Tibial nerve (tissue), 4 donors: ENCODE measurements at regions not wholly inside any gene's neighbourhood (a gene's known extent, or its start where the extent isn't known, plus 50 kb on each side); places are given as distances from the start of the nearest gene placed in this dataset.

Experiments
- DNase-seq, 2 donors: peaks; one replicate each; pipeline ENCODE4 v3.0.0-alpha.2; 2019; ENCODE audit warnings: low spot score in 2 of 2
- H3K27ac ChIP-seq, 4 donors: fragments of 200-600 bp; sonication (generic) in 3 of 4; one replicate each; pipeline ENCODE4 v1.5.1; 2017 to 2019; ENCODE audit warnings: mild to moderate bottlenecking in 1 of 4
- H3K27me3 ChIP-seq, 2 donors: fragments of 200-600 bp; sonication (generic) in 1 of 2; one replicate each; pipeline versions ENCODE4 v1.5.1 to v1.6.0; 2017 to 2019
- H3K36me3 ChIP-seq, 3 donors: fragments of 200-600 bp; sonication (generic); one replicate each; pipeline ENCODE4 v1.5.1; 2018 to 2019
- H3K4me1 ChIP-seq, 4 donors: fragments of 200-600 bp; sonication (generic) in 3 of 4; one replicate each; pipeline ENCODE4 v1.5.1; 2017 to 2019
- H3K4me3 ChIP-seq, 4 donors: fragments of 200-600 bp; sonication (generic) in 3 of 4; one replicate each; pipeline ENCODE4 v1.5.1; 2017 to 2019; ENCODE audit warnings: mild to moderate bottlenecking in 1 of 4, moderate library complexity in 1 of 4
- H3K9me3 ChIP-seq, 4 donors: fragments of 200-600 bp; sonication (generic) in 3 of 4; one replicate each; pipeline ENCODE4 v1.5.1; 2017 to 2019
- EP300 ChIP-seq, 2 donors: sonication (generic); formaldehyde crosslinking; IDR thresholded peaks; one replicate each; pipeline ENCODE4 v1.6.1; 2017; ENCODE audit warnings: antibody characterized with exemption in 2 of 2, mild to moderate bottlenecking in 1 of 2
- POLR2A ChIP-seq, 2 donors: fragments of 450-650 bp; IDR thresholded peaks; one replicate each; pipeline ENCODE4 v1.6.1; 2017; ENCODE audit warnings: antibody characterized with exemption in 2 of 2, mild to moderate bottlenecking in 2 of 2, moderate library complexity in 2 of 2
- WGBS, 2 donors: methylation state at CpG; one replicate each; pipeline ENCODE4 v1.1.5; 2018; 5-methylcytosine and 5-hydroxymethylcytosine counted together
- TF ChIP-seq, protein P1 (sequence below), 5 experiments: fragments of 200-600 bp in 3 of 5; fragments of 450-650 bp in 2 of 5; sonication (generic) in 3 of 5; IDR thresholded peaks; one replicate each; pipeline ENCODE4 v1.5.1; 2016 to 2019; ENCODE audit warnings: antibody characterized with exemption in 5 of 5, mild to moderate bottlenecking in 3 of 5, moderate library complexity in 2 of 5

DNA sequence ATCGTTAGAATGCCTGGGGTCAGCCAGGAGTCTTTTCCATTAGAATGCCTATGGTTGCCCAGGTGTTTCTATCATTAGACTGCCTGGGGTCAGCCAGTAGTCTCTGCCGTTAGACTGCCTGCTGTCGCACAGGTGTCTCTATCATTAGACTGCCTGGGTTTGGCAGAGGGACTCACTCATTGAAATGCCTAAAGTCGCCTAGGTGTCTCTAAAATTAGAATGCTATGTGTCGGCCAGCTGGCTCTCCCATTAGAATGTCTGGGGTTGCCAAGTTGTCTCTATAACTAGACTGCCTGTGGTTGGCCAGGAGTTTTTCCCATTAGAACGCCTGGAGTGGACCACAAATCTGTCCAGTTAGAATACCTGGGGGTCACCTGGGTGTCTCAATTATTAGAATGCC, 2266.5 kb downstream of the TP53TG3F start:
- Histone ChIP-seq H3K4me3 (no peak overlapping the region), H3K9me3 (peaks cover 0 to 95% (median 4%) of the 10 kb centered on the region in 4 donors), H3K27ac (no peak overlapping the region), H3K27me3 (no peaks in the 10 kb centered on the region), H3K36me3 (no peaks in the 10 kb centered on the region), H3K4me1 (no peaks in the 10 kb centered on the region)
- TF ChIP-seq EP300 (IDR thresholded peaks at IDR 0.05) (no peak), POLR2A (IDR thresholded peaks at IDR 0.05) (no peak)
- TF ChIP-seq, protein P1, sequence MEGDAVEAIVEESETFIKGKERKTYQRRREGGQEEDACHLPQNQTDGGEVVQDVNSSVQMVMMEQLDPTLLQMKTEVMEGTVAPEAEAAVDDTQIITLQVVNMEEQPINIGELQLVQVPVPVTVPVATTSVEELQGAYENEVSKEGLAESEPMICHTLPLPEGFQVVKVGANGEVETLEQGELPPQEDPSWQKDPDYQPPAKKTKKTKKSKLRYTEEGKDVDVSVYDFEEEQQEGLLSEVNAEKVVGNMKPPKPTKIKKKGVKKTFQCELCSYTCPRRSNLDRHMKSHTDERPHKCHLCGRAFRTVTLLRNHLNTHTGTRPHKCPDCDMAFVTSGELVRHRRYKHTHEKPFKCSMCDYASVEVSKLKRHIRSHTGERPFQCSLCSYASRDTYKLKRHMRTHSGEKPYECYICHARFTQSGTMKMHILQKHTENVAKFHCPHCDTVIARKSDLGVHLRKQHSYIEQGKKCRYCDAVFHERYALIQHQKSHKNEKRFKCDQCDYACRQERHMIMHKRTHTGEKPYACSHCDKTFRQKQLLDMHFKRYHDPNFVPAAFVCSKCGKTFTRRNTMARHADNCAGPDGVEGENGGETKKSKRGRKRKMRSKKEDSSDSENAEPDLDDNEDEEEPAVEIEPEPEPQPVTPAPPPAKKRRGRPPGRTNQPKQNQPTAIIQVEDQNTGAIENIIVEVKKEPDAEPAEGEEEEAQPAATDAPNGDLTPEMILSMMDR (IDR thresholded peaks at IDR 0.05) = no peak
- DNase-seq = no peak
- WGBS, 2 donors = 77 to 80% methylated on average over 4 to 6 of the region's 6 CpGs

DNA sequence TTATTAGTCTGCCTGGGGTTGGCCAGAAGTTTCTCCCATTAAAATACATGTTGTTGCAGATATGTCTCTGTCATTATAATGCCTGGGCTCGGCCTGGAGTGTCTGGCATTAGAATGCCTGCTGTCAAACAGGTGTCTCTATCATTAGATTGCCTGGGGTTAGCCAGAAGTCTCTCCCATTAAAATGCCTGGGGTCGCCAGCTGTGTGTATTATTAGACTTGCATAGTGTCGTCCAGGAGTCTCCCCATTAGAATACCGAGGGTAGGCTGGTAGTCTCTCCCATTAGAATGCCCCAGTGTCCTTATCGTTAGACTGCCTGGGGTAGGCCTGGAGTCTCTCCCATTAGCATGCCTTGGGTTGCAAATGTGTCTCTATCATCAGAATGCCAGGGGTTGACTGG, 2270.8 kb downstream of the TP53TG3F start:
- no peak for DNase-seq
- H3K27me3 ChIP-seq = no peaks in the 10 kb centered on the region
- H3K4me1 ChIP-seq = no peaks in the 10 kb centered on the region

DNA sequence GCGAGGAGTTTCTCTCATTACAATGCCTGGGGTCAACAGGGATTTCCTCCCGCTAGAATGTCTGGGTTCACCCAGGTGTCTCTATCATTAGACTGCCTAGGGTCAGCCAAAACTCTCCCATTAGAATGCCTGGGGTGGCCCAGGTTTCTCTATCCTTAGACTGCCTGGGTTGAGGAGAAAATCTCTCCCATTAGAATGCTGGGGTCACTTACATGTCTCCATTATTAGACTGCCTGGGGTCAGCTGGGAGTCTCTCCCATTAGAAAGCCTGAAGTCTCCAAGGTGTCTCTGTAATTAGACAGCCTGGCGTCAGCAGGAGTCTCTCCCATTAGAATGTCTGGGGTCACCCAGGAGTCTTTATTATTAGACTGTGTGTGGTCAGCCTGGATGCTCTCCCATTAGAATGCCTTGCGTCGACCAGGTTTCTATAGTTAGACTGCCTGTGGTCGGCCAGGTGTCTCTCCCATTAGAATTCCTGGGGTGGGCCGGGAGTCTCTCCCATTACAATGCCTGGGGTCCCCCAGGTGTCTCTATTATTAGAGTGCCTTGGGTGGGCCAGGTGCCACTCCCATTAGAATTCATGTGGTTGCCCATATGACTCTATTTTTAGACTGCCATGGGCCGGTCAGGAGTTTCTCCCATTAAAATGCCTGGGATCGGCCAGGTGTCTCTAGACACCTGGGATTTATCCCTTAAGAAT, 2272.1 kb downstream of the TP53TG3F start:
- Histone ChIP-seq H3K27me3 (no peaks in the 10 kb centered on the region), H3K27ac (no peak overlapping the region), H3K4me3 (no peak overlapping the region), H3K4me1 (no peaks in the 10 kb centered on the region), H3K9me3 (peaks cover 0 to 95% (median 0%) of the 10 kb centered on the region in 4 donors), H3K36me3 (no peaks in the 10 kb centered on the region)
- DNase-seq = no peak
- 80 to 85% methylated on average over 8 to 9 of the region's 9 CpGs for WGBS, 2 donors
- TF ChIP-seq POLR2A (IDR thresholded peaks at IDR 0.05) (no peak), EP300 (IDR thresholded peaks at IDR 0.05) (no peak)
- TF ChIP-seq, protein P1 (IDR thresholded peaks at IDR 0.05) = no peak

More for the DNA sequence above, 2270.8 kb downstream of the TP53TG3F start:
- Histone ChIP-seq H3K36me3 (no peaks in the 10 kb centered on the region), H3K9me3 (peaks cover 0 to 97% (median 0%) of the 10 kb centered on the region in 4 donors), H3K4me3 (no peak overlapping the region), H3K27ac (no peak overlapping the region)
- TF ChIP-seq POLR2A (IDR thresholded peaks at IDR 0.05) (no peak), EP300 (IDR thresholded peaks at IDR 0.05) (no peak)
- TF ChIP-seq, protein P1 (IDR thresholded peaks at IDR 0.05) = no peak
- WGBS, 2 donors = 43 to 50% methylated on average over 5 of the region's 5 CpGs

DNA sequence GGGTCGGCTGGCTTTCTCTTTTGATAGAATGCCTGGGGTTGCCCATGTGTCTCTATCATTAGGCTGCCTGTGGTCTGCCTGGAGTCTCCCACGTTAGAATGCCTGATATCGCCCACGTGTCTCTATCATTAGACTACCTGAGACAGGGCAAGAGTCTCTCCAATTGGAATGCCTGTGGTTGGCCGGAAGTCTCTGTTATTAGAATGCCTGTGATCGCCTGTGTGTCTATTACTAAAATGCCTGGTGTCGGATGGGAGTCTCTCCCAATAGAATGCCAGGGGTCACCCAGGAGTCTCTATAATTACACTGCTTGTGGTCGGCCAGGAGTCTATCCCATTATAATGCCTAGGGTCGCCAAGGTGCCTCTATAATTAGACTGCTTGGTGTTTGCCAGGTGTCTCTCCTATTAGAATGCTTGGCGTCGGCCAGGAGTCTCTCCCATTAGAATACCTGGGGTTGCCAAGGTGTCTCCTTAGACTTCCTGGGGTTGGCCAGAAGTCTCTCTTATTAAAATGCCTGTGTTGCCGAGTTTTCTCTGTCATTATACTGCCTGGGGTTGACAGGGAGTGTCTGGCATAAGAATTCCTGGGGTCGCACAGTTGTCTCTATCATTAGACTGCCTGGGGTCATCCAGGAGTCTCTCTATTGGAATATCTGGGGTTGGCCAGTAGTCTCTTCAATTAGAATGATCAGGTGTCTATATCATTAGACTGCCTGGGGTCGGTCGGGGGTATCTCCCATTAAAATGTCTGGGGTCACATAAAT, 2272.8 kb downstream of the TP53TG3F start:
- WGBS, 2 donors = 71 to 74% methylated on average over 14 to 15 of the region's 15 CpGs
- no peak overlapping the region for H3K27ac ChIP-seq
- H3K4me1 ChIP-seq = no peaks in the 10 kb centered on the region
- H3K9me3 ChIP-seq = peaks cover 0 to 88% (median 0%) of the 10 kb centered on the region in 4 donors
- H3K36me3 ChIP-seq = no peaks in the 10 kb centered on the region
- no peak for DNase-seq
- H3K4me3 ChIP-seq = no peak overlapping the region
- TF ChIP-seq, protein P1 (IDR thresholded peaks at IDR 0.05) = no peak
- no peaks in the 10 kb centered on the region for H3K27me3 ChIP-seq

DNA sequence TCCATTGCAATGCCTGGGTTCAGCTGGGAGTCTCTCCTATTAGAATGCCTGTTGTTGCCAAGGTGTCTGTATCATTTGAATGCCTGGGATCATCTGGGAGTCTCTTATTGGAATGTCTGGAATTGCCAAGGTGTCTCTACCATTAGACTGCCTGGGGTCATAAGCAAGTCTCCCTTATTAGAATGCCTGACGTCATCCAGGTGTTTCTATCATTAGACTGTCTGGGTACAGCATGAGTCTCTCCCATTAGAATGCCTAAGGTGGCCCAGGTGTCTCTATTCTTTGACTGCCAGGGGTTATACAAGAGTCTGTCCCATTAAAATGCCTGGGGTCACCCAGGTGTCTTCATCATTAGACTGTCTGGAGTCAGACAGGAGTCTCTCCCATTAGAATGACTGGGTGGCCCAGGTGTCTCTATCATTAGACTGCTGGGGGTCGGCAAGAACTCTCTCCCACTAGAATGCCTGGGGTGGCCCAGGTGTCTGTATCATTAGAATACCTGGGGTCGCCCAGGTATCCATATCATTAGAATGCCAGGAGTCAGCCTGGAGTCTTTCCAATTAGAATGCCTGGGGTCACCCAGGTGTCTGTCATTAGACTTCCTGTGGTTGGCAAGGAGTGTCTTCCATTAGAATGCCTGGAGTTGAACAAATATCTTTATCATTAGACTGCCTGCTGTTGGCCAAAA, 2274.0 kb downstream of the TP53TG3F start:
- no peak overlapping the region for H3K27ac ChIP-seq
- H3K9me3 ChIP-seq = peaks cover 0 to 77% (median 0%) of the 10 kb centered on the region in 4 donors
- H3K27me3 ChIP-seq = no peaks in the 10 kb centered on the region
- no peaks in the 10 kb centered on the region for H3K4me1 ChIP-seq
- WGBS, 2 donors = 51% methylated on average over 3 of the region's 3 CpGs
- no peak for DNase-seq
- no peaks in the 10 kb centered on the region for H3K36me3 ChIP-seq
- TF ChIP-seq EP300 (IDR thresholded peaks at IDR 0.05) (no peak), POLR2A (IDR thresholded peaks at IDR 0.05) (no peak)
- TF ChIP-seq, protein P1 (IDR thresholded peaks at IDR 0.05) = no peak
- H3K4me3 ChIP-seq = no peak overlapping the region
